OCI-LY7 (cell line): ENCODE measurements at regions not wholly inside any gene's neighbourhood (a gene's known extent, or its start where the extent isn't known, plus 50 kb on each side); places are given as distances from the start of the nearest gene placed in this dataset.

Experiments used
- BruUV-seq: library from RNA; stranded (reverse); fragments of 400-500 nt; replicated peaks from 2 replicates; lab custom pipeline; 2021; lab: Mats Ljungman, UMichigan
- CTCF ChIA-PET: fragments of 300-600 bp; sonication (Branson Sonifier 250); formaldehyde crosslinking; loops from one replicate; lab custom pipeline; 2022; ENCODE audit warnings: antibody characterized with exemption; ENCODE audit not compliant: unreplicated experiment; lab: Charles Lee
- POLR2A ChIA-PET: fragments of 300-600 bp; sonication (Branson Sonifier 250); formaldehyde crosslinking; loops from one replicate; lab custom pipeline; 2022; ENCODE audit warnings: antibody characterized with exemption; lab: Charles Lee
- DNase-seq: peaks from one replicate; pipeline ENCODE4 v3.0.0-alpha.2; 2015; ENCODE audit warnings: low spot score
- H2AFZ ChIP-seq: fragments of 200-600 bp; sonication (generic), shearing (Covaris generic); 2 replicates; pipeline ENCODE4 v1.6.1; 2014; ENCODE audit warnings: mild to moderate bottlenecking, antibody characterized with exemption, low read length, moderate library complexity
- H3K27ac ChIP-seq: fragments of 200-600 bp; sonication (generic); 2 replicates; pipeline ENCODE4 v1.5.1; 2014; ENCODE audit warnings: mixed run types, low read depth, mild to moderate bottlenecking, moderate library complexity, low read length, inconsistent platforms; ENCODE audit not compliant: poor library complexity, severe bottlenecking
- H3K36me3 ChIP-seq: fragments of 200-600 bp; sonication (generic); 2 replicates; pipeline ENCODE4 v1.6.1; 2014; ENCODE audit warnings: mild to moderate bottlenecking, antibody characterized with exemption, low read length, moderate library complexity, mixed read lengths; ENCODE audit not compliant: insufficient read depth
- H3K4me1 ChIP-seq: fragments of 200-600 bp; sonication (generic); 2 replicates; pipeline ENCODE4 v1.5.1; 2014; ENCODE audit warnings: mild to moderate bottlenecking, low read length; ENCODE audit not compliant: insufficient read depth, poor library complexity, severe bottlenecking
- H3K4me2 ChIP-seq: fragments of 200-600 bp; sonication (generic); 2 replicates; pipeline ENCODE4 v1.6.1; 2014; ENCODE audit warnings: mild to moderate bottlenecking, low read length
- H3K4me3 ChIP-seq: fragments of 200-600 bp; sonication (generic); 2 replicates; pipeline ENCODE4 v1.5.1; 2014; ENCODE audit warnings: mild to moderate bottlenecking, low read depth, low read length; ENCODE audit not compliant: poor library complexity, severe bottlenecking
- H3K79me2 ChIP-seq: fragments of 200-600 bp; sonication (generic); 2 replicates; pipeline ENCODE4 v1.6.1; 2016; ENCODE audit warnings: low read depth, mild to moderate bottlenecking, low read length, moderate library complexity, mixed read lengths; ENCODE audit not compliant: insufficient read depth
- H3K9me2 ChIP-seq: fragments of 200-600 bp; sonication (generic); 2 replicates; pipeline ENCODE4 v1.6.1; 2016; ENCODE audit warnings: mild to moderate bottlenecking, low read length, mixed read lengths; ENCODE audit not compliant: insufficient read depth
- H3K9me3 ChIP-seq: fragments of 200-600 bp; sonication (generic); 2 replicates; pipeline ENCODE4 v1.6.1; 2014; ENCODE audit warnings: mild to moderate bottlenecking, mixed run types, low read length, mixed read lengths
- H4K20me1 ChIP-seq: fragments of 200-600 bp; sonication (generic); 2 replicates; pipeline ENCODE4 v1.6.1; 2014; ENCODE audit warnings: mild to moderate bottlenecking, antibody characterized with exemption, low read length, moderate library complexity, mixed read lengths; ENCODE audit not compliant: insufficient read depth
- CTCF ChIP-seq: fragments of 200-600 bp; sonication (generic); conservative IDR thresholded peaks from 2 replicates; pipeline ENCODE4 v1.5.1; 2014; ENCODE audit warnings: mild to moderate bottlenecking, antibody characterized with exemption, low read length, moderate library complexity, mixed read lengths
- EZH2phosphoT487 ChIP-seq: fragments of 200-600 bp; sonication (generic); IDR thresholded peaks from 2 replicates; pipeline ENCODE4 v1.6.1; 2018; ENCODE audit warnings: low read depth, borderline replicate concordance, mild to moderate bottlenecking, mixed run types, antibody characterized with exemption, low read length, moderate library complexity, mixed read lengths
- intact Hi-C: fragments of 100-400 bp; cut with micrococcal nuclease; formaldehyde crosslinking; loops from one replicate; pipeline ENCODE4 v1.10.0; 2022; ENCODE audit not compliant: unreplicated experiment

DNA sequence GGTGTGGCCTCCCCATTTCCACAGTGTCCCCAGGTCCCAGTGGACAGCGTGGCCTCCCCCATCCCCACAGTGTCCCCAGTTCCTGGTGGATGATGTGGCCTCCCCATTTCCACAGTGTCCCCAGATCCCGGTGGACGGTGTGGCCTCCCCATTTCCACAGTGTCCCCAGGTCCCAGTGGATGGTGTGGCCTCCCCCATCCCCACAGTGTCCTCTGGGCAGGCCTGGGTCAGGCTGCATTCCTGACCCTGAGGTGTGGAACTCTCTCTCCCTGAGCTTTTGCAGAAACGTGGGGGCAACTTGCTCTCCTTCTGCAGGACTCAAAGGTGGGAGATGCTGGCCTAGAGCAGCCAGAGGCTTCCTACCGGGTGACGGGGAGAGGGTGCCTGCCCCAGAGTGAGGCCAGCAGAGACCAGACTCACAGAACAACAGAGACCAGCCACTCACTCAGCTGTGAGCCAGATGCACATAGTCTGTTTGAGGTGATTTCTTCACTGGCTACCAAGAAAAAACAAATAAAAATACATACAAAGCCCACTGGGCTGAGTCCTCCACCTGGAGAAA, 85.8 kb upstream of the FGF3 start:
- POLR2A ChIA-PET, result no interaction called here
- Histone ChIP-seq H3K36me3 (no peaks in the 10 kb centered on the region), H3K4me3 (no peak overlapping the region), H3K9me3 (no peaks in the 10 kb centered on the region), H3K4me1 (no peaks in the 10 kb centered on the region), H3K79me2 (no peaks in the 10 kb centered on the region), H2AFZ (no peak overlapping the region), H4K20me1 (no peaks in the 10 kb centered on the region), H3K4me2 (no peak overlapping the region), H3K9me2 (no peaks in the 10 kb centered on the region), H3K27ac (no peak overlapping the region)
- DNase-seq, result no peak
- TF ChIP-seq CTCF (no peak), EZH2phosphoT487 (no peak)
- CTCF ChIA-PET, result no interaction called here
- no TSS peak for BruUV-seq
- intact Hi-C loops, result no loop called here

- no peaks in the 10 kb centered on the region for H3K79me2 ChIP-seq
- no peak overlapping the region for H3K4me2 ChIP-seq
These were observed 86.6 kb upstream of the FGF3 start for GRCh38 chr11:69905611-69906452.

More at GRCh38 chr11:69905611-69906452, 86.6 kb upstream of the FGF3 start:
- H3K27ac ChIP-seq, result no peak overlapping the region
- no peaks in the 10 kb centered on the region for H3K9me3 ChIP-seq
- no peaks in the 10 kb centered on the region for H4K20me1 ChIP-seq
- H3K9me2 ChIP-seq, result no peaks in the 10 kb centered on the region
- CTCF ChIA-PET, result no interaction called here
- TF ChIP-seq EZH2phosphoT487, result no peak
- no peak for TF ChIP-seq CTCF
- H3K4me3 ChIP-seq, result no peak overlapping the region
- no peak for DNase-seq
- no peaks in the 10 kb centered on the region for H3K4me1 ChIP-seq
- H3K36me3 ChIP-seq, result no peaks in the 10 kb centered on the region
- intact Hi-C loops, result no loop called here
- POLR2A ChIA-PET, result no interaction called here
- no peak overlapping the region for H2AFZ ChIP-seq
- no TSS peak for BruUV-seq
